Glomerular visceral epithelial cell (primary cell): ENCODE measurements at regions not wholly inside any gene's neighbourhood (a gene's known extent, or its start where the extent isn't known, plus 50 kb on each side); places are given as distances from the start of the nearest gene placed in this dataset.

Experiments
- DNase-seq: peaks from one replicate; pipeline ENCODE4 v3.0.0-alpha.2; 2016; ENCODE audit errors: extremely low spot score

DNA sequence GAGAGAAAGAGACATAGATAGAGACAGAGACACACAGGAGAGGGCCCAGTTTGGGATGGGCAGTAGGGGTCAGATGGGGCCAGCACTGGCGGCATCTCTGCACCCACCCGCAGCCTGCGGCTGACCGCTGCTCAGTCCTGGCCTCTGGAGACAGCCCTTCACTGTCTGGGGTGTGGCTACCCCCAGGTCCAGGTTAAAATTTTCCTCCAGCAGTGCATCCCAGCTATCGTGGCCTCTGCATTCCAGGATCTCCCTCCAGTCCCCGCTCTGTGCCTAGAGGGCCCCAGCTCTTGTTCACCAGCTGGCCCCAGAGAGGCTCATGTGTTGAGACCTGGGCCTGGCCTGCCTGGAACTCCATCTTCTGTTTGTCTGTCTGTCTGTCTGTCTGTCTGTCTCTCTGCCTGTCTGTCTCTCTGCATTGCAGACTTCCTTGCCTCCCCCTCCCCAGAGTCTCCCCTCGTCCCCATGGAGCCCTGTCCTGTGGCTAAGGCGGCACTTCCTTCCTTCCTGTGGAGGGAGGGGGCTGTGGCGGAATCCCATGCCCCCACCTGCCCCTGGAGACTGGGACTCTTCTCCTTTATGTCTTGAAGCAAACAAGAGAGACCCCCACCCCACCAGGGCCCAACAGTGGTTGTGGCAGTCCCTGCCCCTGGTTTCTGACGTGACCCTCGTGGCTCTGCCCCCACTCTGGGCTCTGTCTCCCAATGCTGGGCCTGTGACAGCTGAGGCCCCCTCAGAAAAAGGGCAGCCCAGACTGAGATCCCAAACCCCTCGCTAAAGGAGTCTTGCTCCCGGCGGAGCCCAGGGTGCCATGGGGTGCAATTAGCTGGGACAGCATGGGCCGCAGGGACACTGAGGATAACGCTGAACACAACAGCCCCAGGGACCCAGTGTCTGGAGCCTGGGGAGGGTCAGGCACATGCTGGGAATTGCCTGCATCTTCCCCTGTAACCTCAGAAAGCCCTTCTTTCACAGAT is 241.8 kb downstream of the NPHP4 start:
- DNase-seq: no peak

DNA sequence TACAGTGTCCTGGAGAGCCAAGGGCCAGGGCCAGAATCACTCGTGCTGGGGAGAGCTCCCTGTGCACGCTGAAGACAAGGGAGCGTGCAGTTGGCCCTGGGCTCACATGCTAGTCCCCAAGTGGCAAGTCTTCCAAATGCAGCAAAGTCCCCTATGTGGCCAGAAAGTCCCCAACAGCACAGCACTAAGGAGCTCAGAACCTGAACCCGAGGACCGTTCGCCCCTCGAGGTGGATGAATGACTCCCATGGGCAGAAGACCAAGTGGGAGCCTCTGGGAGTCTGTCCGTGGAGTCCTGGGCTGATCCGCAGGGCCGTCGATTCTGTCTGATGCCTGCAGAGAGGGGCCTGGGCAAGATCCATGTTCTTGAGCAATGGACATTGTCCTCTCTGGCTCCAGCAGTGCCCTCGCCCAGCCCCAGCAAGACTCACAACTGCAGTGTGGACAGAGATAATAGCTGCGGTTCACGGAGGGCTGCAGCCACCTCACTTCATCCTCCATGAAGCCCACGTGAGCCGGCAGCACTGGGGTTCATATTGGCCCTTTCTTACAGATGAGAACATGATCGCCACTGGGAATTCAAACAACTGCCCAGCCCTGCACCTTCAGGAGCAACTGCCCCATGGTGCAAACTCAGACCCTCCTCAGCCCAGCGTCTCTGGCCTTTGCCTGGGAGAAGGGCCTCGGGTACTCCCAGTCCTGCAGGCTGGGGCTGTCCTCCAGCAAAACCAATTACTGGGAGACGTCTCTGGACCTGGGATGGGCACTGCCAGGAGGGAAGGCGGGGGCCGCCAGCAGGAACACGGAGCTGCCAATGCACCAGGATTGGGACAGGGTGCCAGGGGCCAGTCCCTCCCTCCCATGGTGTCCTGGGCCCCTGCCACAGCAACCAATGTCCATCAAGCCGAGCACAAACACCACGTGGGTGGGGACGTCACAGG is 243.7 kb downstream of the NPHP4 start:
- DNase-seq: no peak

DNA sequence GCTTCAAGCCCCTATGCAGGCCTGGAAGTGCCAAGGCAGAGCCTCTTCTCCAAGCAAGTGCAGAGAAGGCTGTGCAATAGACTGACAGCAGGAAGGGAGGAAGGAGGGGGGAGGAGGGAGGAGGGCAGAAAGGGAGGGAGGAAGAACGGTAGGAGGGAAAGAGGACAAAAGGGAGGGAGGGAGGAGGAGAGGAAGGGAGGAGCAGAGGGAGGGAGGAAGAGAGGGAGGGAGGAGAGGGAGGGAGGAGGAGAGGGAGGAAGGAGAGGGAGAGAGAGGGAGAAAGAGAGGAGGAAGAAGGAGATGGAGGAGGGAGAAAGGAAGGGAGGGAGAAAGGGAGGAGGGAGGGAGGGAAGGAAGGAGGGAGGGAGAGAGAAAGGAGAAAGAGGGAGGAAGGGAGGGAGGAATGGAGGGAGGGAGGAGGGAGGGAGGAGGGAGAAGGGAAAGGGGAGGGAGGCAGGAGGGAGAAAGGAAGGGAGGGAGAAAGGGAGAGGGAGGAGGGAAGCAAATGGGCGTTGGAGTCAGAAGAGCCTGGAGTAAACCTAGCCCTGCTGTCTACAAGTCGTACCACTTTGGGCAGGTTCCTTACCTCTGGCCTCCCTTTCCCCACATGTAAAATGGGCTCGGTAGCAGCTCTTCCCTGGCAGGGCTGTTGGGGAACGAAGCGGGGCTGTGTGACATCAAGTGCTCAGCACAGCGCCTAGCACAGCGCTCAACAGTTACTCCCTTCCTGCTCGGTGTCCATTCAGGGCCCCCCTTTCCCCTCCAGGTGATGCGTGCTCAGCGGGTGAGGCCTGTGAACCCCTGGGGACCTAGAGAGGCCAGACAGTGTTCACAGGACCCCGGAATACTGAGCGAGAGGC is 244.6 kb downstream of the NPHP4 start:
- DNase-seq: no peak

DNA sequence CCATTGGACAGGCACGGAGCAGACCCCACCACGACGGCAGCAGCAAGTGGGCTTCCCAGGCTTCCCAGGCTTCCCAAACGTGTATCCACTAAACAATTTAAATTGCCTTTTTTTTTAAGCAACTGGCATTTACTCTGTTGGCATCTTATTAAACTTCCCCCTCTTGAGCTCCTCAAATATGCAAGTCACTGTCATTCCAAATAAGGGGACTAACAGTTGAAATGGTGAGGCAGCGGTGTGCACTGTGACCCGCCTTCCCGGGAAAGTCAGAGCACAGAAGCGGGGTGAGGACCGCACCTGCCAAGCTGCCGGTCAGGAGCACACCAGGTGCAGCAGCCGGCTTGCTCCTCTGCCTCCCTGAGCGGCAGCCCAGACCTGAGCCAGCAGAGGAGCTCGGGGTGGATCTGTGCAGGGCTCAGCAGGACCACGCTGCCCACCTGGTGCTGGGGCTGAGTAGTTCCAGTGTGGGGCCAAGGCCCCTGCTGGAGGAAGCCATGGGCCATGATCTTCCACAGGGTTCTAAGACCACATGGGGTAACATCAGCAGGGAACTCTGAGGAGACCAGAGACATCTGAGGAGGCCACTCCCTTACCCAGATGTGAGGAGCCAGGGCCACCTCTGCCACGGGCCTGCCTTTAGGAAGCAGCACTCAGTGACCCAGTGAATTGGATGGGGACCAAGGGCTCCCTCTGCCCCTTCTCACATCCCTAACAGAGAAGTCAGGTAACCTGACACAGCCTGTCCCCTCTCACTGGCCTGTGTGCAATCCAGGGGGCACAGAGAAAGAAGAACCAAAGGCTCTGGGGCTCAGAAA is 245.4 kb downstream of the NPHP4 start:
- DNase-seq: no peak

DNA sequence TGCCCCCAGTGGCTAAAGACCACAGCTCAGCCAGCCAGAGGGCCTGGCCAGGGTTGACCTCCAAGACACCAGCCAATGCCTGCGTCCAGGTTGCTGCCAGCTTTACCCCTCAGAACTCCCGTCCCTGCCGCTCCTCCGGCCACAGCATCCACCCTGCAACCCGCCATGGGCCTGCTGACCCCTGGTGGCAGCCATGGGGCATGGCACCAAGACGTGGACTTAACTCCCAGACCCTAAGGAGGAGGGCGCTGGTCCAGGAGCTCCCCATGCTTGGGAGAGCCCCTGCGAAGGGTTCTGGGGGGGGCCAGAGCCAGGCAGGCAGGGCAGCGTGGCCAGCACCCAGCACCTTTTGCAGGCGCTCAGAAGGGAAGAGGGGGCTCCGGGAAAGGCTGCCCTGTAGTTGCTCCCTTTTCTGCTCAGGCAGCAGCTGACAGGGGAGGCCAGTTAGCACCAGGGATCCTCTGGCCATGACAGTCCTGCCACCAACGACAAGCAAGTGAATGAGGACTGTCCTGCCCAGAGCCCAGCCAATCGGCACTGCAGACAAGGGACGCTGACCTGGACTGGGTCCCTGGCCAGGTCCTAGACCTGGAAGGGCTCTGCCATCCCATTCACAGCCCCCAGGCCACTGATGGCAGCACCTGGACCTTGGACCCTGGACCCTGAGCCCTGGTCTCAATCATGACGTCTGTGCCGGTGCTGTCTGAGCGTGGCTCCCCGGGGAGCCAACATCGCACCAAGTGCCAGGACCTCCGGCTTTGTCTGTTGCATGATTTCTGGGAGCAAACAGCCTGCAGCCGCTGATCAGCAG is 246.2 kb downstream of the NPHP4 start:
- peak; percentile 47 for DNase-seq

DNA sequence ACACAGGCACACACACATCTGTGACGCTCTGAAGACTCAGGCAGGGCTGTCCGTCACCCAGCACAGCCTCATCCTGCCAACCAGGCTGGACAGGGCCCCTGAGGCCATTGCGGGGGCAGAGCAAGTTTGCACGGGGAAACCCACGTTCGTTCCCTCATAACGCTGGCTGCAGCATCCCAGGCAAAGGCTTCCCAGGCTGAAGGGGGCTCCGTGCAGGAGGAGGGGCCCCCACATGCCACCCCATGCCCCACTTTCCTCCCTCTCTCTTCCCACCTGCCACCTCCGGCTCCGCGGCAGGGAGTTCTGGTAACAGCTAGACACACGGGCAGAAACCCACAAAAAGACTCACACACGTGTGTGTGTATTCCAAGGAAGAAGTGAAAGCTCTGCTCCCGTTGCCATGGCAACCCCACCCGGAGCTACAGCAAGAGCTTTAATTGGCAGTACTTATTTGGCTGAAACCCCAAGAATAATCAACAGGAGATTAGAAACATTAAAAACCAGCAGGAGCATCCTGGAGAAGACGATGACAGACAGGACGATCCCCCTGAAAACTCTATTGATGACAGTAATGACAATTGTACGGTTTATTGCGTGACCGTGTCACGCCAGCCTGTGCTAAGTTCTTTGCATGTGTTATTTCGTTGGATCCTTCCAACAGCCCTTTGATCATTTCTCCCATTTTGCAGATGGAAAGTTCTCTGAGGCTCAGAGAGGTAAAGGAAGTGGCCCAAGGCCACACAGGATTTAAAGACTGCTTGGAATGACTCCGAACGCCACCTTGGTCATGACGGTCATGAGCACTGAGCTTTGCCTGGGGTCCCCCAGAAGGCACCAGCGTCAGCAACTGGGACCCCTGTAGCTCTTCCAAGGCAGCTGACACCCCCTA is 247.1 kb downstream of the NPHP4 start:
- DNase-seq: no peak

DNA sequence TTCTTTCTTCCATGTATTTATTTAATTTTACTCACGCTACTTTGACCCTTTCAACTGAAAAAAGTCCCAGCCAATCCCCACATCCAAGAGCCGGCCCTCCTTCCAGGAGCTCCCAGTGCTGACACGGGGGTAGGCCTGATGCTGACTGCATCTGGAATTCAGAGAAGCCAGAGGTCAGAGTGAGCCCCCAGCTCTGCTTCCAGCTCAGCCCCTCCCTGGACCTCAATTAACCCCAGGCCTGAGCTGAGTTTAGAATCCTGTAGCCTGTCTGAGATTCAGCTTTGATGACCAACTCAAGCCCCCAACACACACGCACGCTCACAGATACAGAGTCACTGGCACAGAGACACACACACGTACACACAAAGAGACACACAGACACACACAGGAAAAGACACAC is 247.9 kb downstream of the NPHP4 start:
- no peak for DNase-seq

DNA sequence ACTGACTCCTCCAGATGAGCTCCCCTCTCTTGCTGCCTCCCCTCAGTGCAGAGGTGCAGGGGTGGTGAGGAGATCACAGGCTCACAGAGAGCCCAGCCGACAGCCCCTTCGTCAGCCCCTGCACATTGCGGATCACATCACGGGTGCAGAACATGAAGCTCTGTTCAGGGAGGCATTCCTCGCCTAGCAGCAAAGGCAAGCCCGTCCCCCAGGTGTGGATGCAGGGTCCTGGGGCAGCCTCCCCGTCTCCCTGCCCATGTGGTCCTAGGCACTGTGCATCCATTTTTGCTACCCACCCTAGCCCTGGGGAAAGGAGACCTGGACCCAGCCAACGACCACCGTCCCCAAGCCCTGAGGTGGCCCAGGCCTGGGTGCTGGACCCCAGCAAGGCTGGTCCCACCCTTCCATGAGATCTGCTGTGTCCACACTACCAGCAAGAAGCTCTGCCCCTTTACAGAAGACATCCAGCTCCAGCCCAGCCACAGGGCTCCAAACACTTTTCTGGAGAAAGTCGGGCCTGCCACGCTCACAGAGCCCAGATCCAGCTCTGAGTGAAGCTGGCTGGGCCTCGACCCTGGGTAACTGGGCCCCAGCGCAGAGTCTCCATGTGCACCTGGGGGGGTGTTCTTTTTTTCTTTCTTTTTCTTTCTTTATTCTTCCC is 248.7 kb downstream of the NPHP4 start:
- DNase-seq: no peak

DNA sequence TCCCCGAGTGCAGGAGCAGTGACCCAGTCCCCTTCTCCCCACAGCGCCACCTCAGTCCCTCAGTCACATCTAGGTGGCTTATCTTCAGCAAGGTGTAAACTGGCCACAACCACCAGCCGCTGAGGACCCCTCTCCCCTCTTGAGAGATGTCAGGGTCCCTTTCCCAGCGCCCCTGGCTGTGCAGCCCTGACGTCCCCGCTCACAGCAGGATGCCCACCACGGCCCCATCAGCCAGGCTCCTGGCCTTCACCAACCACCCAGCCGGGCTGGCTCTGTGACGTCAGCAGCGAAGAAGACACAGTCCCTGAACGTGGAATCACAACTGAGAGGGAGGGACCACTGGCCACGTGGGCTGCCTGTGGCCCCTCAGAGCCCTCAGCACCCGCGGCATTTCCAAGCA is 249.4 kb downstream of the NPHP4 start:
- no peak for DNase-seq

DNA sequence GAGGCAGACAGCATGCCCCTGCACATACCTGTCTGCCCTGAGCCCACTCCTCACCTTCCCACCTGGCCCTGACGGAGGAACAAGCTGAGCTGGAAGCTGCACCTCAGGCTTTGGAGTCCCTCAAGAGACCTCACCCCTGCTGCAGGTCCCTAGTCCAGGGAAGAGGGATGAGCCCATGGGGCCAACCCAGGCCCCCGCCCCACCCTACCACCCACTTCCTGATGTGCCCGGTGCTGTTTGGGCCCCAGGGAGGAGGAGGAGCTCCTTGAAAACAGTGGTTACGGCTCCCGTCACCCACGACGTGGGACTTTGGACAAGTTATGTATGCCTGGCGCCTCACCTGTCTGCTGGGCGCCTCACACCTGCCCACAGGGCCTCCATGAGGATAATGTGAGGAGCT is 250.2 kb downstream of the NPHP4 start:
- DNase-seq: no peak

DNA sequence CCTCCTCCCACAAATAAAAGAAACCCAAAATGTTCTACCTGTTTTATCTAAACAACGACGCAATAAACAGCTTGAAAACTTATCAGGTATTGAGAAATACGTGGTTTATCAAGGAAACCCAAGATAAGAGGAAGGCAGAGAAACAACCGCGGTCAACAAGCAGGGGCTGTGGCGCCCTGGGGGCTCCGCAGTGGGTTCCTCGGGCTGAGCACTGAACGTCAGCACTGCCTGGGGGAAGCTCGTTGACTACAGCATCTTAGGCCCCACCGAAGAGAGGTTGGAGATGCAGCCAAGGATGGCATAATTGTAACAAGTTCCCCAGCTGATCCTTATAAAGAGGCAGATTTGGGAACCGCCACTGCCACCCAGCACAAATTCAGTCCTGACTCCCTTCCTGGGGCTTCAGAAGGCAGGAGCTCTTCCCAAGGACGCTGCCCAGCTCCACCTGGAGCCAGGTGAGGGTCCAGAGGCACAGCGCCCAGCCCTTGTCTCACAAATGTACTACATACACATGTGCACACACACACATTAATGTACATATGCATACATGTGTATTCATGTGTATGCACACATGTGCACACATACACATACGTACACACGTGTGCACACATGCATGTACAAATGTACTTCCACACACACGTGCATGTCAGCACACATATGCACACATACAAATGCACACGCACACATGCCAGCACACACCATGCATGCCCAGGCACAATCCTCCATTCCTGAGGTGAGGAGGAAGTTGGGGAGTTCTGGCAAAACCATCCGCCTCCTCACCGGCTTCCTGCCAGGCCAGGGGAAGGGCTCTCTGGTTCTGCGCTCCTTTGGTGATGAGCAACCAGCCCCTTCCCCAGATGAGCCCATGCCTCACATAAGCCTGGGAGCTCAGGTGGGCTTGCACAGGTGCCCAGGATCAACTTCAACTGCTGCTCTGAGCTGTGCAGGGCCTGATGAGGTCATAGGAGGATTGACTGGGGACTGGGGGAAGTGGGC is 251.1 kb downstream of the NPHP4 start:
- DNase-seq: no peak

DNA sequence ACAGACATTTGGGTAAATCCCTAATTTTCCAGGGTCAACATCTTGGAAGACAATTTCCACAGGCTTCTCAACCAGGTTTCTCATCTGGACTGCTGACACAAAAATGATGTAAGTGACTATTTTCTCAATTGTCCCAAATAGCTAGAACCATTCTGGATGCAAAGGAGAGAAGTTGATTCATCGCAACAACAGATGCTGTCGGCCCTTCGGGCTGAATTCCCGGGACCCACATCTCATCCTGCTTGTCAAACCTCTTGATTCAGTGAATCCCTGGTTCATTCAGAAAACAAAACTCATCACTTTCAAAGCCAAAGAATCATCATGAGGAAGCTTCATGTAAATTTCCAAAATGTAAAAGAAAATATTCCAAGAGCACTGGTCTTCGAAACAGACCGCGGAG is 251.8 kb downstream of the NPHP4 start:
- no peak for DNase-seq

DNA sequence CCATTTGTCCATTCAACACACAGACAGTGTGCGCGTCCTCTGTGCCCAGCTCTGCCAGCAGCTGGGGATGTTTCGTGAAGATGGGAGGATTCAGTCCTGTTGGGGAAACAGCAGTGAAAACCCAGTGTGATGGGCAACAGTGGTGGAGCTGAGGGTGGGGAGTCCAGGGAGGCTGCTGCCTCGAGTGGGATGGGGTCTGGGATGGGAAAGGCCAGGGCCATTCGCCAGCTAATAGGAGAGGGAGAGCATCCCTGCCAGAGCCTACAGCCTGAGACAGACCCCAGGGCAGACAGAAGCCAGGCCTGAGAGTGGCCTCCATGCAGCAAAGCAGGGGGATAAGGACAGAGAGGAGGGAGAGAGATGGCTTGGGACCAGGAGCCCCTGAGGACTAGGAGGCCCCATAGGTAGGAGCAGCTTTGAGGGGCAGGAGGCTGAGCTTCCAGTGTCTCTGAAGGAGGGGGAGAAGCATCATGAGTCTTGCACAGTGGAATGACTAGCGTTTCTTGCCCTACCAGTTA is 252.6 kb downstream of the NPHP4 start:
- no peak for DNase-seq

DNA sequence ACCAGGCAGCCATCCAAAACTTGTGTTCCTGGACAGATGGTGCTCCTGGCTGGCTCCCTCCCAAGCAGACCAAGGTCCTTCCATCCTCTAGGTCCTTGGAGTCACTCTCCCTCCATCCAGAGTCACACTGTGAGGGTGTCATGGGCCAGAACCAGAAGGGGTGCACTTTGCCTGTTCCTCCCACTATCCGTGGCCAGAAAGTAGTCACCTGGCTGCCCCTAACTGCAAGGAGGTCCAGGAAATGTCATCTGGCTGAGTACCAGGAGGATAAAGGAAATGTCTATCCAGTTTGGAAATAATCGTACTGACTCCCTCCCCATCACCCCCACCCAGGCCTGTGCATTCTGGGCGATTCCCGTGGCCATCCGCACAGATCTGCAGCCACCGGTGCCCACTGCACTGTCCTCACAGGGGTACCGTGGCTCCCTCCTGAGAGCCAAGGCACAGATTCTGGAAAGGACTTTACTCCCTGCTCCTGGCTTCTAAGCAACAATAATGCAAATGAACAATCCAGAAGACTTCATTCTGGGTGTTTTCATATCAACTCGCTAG is 253.2 kb downstream of the NPHP4 start:
- no peak for DNase-seq

DNA sequence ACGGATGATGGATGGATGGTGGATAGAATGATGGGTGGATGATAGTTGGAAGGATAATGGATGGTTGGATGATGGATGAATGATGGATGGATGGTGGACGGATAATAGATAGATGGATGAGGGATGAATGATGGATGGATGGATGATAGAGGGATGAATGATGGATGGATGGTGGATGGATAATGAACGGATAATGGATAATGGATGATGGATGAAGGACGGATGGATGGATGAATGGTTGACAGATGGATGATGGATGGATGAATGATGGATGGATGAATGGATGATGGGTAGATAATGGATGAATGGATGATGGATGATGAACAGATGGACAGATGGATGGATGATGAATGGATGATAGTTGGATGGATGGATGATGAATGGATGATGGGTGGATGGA is 255.1 kb downstream of the NPHP4 start:
- no peak for DNase-seq

DNA sequence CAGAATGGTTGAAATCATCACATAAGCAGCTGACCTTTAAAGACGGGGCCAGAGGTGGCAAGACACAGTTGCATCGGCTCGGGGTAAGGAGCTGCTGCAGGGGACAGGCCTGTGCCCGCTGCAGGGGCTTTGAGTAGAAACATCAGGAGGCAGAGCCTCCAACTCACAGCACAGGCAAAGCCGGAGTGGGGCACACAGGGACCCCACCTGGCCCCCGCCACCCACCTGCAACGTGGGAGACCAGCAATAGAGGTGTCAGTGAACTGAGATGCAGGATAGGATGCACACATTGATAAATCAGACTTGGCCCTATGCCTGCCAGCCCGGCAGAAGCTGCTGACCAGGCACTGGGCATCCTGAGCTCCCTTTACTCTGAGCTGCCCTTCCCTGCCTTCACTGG is 257.2 kb downstream of the NPHP4 start:
- no peak for DNase-seq

DNA sequence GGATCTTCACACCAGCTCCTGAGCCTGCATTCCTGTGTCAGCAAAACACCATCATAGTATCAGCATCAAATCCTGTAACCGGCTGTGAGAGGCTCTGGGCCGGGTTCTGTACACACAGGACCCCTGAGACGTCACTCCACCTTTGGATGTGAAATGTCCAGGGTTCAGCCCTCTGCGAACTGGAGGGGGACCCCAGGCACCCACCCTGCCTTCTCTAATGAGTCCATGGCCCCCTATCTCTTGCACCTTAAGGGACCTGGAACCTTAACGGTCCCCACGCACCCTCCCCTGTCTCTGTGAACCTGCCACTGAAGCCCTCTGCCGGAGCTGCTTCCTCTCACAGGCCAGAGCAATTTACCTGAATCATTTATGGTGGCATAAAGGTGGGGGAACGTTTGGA is 257.8 kb downstream of the NPHP4 start:
- no peak for DNase-seq
